Neural progenitor cell (in vitro differentiated cells): ENCODE measurements at regions not wholly inside any gene's neighbourhood (a gene's known extent, or its start where the extent isn't known, plus 50 kb on each side); places are given as distances from the start of the nearest gene placed in this dataset.

Experiments
- DNase-seq: peaks from one replicate; pipeline ENCODE4 v3.0.0-alpha.2; 2016; ENCODE audit warnings: low spot score
- H2AFZ ChIP-seq: fragments of 200-600 bp; sonication (generic); replicated peaks from 2 replicates; pipeline ENCODE4 v1.6.1; 2016; ENCODE audit warnings: antibody characterized with exemption
- H3F3A ChIP-seq: fragments of 200-600 bp; sonication (generic); 2 replicates; pipeline ENCODE4 v1.6.1; 2016; ENCODE audit warnings: antibody characterized with exemption, low read depth
- H3K27ac ChIP-seq: fragments of 200-600 bp; sonication (generic); 2 replicates; pipeline ENCODE4 v1.5.1; 2016; ENCODE audit warnings: mild to moderate bottlenecking
- H3K27me3 ChIP-seq: fragments of 200-600 bp; sonication (generic); 2 replicates; pipeline ENCODE4 v1.6.1; 2016; ENCODE audit warnings: mild to moderate bottlenecking, moderate library complexity
- H3K36me3 ChIP-seq: fragments of 200-600 bp; sonication (generic); 2 replicates; pipeline ENCODE4 v1.5.1; 2016
- H3K4me1 ChIP-seq: fragments of 200-600 bp; sonication (generic); 2 replicates; pipeline ENCODE4 v1.6.1; 2016; ENCODE audit warnings: mixed run types
- H3K4me2 ChIP-seq: fragments of 200-600 bp; sonication (generic); 2 replicates; pipeline ENCODE4 v1.6.1; 2016
- H3K4me3 ChIP-seq: fragments of 200-600 bp; sonication (generic); 2 replicates; pipeline ENCODE4 v1.5.1; 2016
- H3K79me2 ChIP-seq: fragments of 200-600 bp; sonication (generic); 2 replicates; pipeline ENCODE4 v1.6.1; 2016; ENCODE audit warnings: low read depth
- H3K9ac ChIP-seq: fragments of 200-600 bp; sonication (generic); 2 replicates; pipeline ENCODE4 v1.6.1; 2016
- H3K9me3 ChIP-seq: fragments of 200-600 bp; sonication (generic); 2 replicates; pipeline ENCODE4 v1.5.1; 2016; ENCODE audit warnings: low read depth
- H4K20me1 ChIP-seq: fragments of 200-600 bp; sonication (generic); 2 replicates; pipeline ENCODE4 v1.6.1; 2016; ENCODE audit warnings: low read depth
- H3K27ac Mint-ChIP-seq: 3 replicates; pipeline ENCODE4 v1.8.0; 2021; ENCODE audit warnings: mixed read lengths
- H3K27me3 Mint-ChIP-seq: 2 replicates; pipeline ENCODE4 v1.8.0; 2022; ENCODE audit warnings: low read depth, mild to moderate bottlenecking, inconsistent platforms, moderate library complexity, mixed read lengths; ENCODE audit not compliant: insufficient read depth
- H3K36me3 Mint-ChIP-seq: 3 replicates; pipeline ENCODE4 v1.8.0; 2021; ENCODE audit warnings: mixed read lengths
- H3K4me1 Mint-ChIP-seq: 3 replicates; pipeline ENCODE4 v1.8.0; 2021; ENCODE audit warnings: mixed read lengths
- H3K4me3 Mint-ChIP-seq: 3 replicates; pipeline ENCODE4 v1.8.0; 2021; ENCODE audit warnings: mild to moderate bottlenecking, moderate library complexity, mixed read lengths
- H3K9me3 Mint-ChIP-seq: 3 replicates; pipeline ENCODE4 v1.8.0; 2020; ENCODE audit warnings: mixed read lengths
- CTCF ChIP-seq: fragments of 200-600 bp; sonication (generic); IDR thresholded peaks from 2 replicates; pipeline ENCODE4 v1.5.1; 2017; ENCODE audit warnings: antibody characterized with exemption, mild to moderate bottlenecking
- EZH2 ChIP-seq: fragments of 200-600 bp; sonication (generic); IDR thresholded peaks from 2 replicates; pipeline ENCODE4 v1.6.1; 2017; ENCODE audit warnings: antibody characterized with exemption, mild to moderate bottlenecking, moderate library complexity
- EZH2phosphoT487 ChIP-seq: fragments of 200-600 bp; sonication (generic); IDR thresholded peaks from 2 replicates; pipeline ENCODE4 v1.6.1; 2017; ENCODE audit warnings: antibody characterized with exemption

DNA sequence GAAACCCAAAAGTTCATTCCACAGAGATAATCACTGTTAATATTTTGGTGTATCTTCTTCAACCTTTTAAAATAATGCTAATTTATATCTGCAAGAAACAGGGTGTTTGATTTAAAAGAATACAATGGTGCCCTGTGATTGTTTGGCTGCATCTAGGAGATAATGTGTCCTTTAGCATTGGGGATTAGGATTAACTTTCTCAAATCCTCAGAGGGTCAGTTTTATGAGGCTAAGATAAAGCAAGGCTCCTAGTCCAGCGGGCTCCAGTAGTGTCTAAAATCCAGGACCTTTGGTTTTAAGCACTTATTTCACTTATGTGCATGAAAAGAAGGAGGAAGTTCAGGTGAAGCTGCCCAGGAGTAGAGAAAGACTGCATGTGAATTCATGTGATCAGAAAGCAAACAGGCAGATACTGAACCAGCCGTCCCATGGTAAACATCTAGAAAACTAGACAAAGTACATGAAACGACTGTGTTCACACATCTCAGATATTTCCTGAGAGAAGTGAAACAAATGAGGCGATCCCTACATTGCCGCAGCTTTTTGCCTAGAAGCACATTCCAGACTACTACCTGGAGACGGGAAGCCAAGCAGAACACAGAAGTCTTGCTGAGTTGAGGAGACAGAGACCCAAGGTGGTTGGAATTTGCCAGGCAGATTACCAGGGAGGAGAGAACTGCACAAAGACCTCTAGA is 129.1 kb upstream of the MAX start:
- Mint-ChIP-seq H3K27me3 (peaks cover 5% of the 10 kb centered on the region), H3K4me3 (no peak overlapping the region), H3K36me3 (peaks cover 4% of the 10 kb centered on the region), H3K27ac (peak overlapping the region; percentile 98), H3K4me1 (peaks cover 47% of the 10 kb centered on the region), H3K9me3 (peaks cover 23% of the 10 kb centered on the region)
- Histone ChIP-seq H3K4me3 (no peak overlapping the region), H2AFZ (no peak overlapping the region), H3K79me2 (no peaks in the 10 kb centered on the region), H3K9me3 (no peaks in the 10 kb centered on the region), H3K4me1 (peaks cover 47% of the 10 kb centered on the region), H4K20me1 (no peaks in the 10 kb centered on the region), H3K27me3 (no peaks in the 10 kb centered on the region), H3F3A (peaks cover 40% of the 10 kb centered on the region), H3K36me3 (no peaks in the 10 kb centered on the region), H3K27ac (no peak overlapping the region), H3K4me2 (peak overlapping the region; percentile 58), H3K9ac (no peak overlapping the region)
- DNase-seq, result no peak
- no peak for TF ChIP-seq EZH2phosphoT487
- no peak for TF ChIP-seq CTCF
- no peak for TF ChIP-seq EZH2

DNA sequence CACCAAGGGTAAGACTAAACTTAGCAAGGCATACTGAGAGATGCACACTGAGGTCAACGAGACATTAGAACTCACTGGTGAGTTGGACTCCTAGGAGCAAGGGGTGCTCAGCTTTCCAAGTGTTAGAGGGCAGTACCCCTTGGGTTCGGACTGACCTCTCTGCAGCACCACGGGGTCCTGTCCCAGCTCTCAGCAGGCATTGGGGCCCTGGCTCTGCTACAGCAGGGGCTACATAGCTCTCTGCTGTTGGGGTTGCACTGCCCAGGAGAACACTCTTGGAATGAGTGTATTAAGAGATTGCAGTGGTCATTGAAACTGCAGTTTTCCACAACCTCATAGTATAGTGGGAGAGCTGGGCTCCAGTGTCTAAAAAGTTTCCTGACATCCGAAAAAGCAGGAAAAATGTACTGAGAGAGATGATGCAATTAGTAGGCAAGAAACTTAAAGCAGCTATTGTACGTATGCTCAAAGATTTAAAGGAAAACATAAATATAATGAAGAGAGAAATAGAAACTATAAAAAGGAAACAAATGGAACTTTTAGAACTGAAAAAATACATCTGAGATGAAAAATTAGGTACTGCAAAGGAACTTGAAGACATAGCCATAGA is 132.5 kb upstream of the MAX start:
- TF ChIP-seq EZH2phosphoT487, result no peak
- TF ChIP-seq EZH2, result no peak
- no peak for TF ChIP-seq CTCF
- H3K4me3 ChIP-seq, result no peak overlapping the region
- Mint-ChIP-seq H3K27me3 (peaks cover 7% of the 10 kb centered on the region), H3K27ac (no peak overlapping the region), H3K36me3 (peaks cover 4% of the 10 kb centered on the region), H3K9me3 (peaks cover 24% of the 10 kb centered on the region), H3K4me1 (peaks cover 46% of the 10 kb centered on the region), H3K4me3 (no peak overlapping the region)
- H3K79me2 ChIP-seq, result no peaks in the 10 kb centered on the region
- H3K27ac ChIP-seq, result no peak overlapping the region
- no peaks in the 10 kb centered on the region for H3K36me3 ChIP-seq
- H3K4me1 ChIP-seq, result peaks cover 32% of the 10 kb centered on the region
- H3K9ac ChIP-seq, result no peak overlapping the region
- peaks cover 15% of the 10 kb centered on the region for H3F3A ChIP-seq
- no peak overlapping the region for H3K4me2 ChIP-seq
- no peak overlapping the region for H2AFZ ChIP-seq
- DNase-seq, result no peak
- H3K9me3 ChIP-seq, result no peaks in the 10 kb centered on the region
- H4K20me1 ChIP-seq, result no peaks in the 10 kb centered on the region
- H3K27me3 ChIP-seq, result no peaks in the 10 kb centered on the region

DNA sequence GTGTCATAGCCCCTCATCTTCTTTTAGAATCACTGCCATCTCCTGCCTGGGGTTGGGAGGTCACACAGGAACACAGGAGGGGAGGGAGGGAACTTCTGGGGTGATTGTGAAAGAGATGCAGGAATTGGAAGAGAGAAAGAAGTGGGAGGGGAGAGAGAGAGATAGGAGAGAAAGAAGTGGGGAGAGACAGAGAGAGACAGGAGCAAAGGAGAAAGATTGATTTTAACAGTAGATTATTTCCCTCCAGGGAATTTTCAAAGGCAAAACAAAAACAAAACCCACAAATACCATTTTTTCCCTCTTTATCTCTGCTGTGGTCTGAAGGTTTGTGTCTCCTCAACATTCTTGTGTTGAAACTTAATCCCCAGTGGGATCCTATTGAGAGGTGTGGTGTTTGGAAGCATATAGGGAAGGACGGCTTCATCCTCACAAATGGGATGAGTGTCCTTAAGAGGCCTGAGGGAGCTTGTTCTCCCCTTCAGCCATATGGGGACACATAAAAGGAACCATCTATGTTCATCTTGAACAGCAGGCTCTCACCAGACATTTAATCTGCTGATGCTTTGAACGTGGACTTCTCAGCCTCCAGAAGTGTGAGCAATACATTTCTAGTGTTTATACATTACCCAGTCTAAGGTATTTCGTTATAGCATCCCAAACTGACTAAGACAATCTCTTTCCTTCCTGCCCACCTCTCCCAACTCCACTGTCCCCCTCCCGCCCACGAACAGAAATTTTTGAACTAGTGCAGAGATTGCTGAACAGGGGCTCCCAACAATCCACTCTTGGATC is 134.9 kb upstream of the MAX start:
- no peak overlapping the region for H3K4me3 Mint-ChIP-seq
- no peak overlapping the region for H3K27ac Mint-ChIP-seq
- no peak overlapping the region for H3K4me2 ChIP-seq
- TF ChIP-seq EZH2phosphoT487, result no peak
- no peak for TF ChIP-seq CTCF
- no peak for TF ChIP-seq EZH2
- peaks cover 8% of the 10 kb centered on the region for H3K27me3 Mint-ChIP-seq
- no peak overlapping the region for H3K4me3 ChIP-seq
- peaks cover 4% of the 10 kb centered on the region for H3K36me3 Mint-ChIP-seq
- H3K4me1 Mint-ChIP-seq, result peaks cover 36% of the 10 kb centered on the region
- no peaks in the 10 kb centered on the region for H3K9me3 ChIP-seq
- H4K20me1 ChIP-seq, result no peaks in the 10 kb centered on the region
- H3K27me3 ChIP-seq, result no peaks in the 10 kb centered on the region
- H3K4me1 ChIP-seq, result peaks cover 13% of the 10 kb centered on the region
- no peak overlapping the region for H3K9ac ChIP-seq
- no peaks in the 10 kb centered on the region for H3F3A ChIP-seq
- H3K27ac ChIP-seq, result no peak overlapping the region
- no peaks in the 10 kb centered on the region for H3K36me3 ChIP-seq
- no peak for DNase-seq
- H3K9me3 Mint-ChIP-seq, result peaks cover 24% of the 10 kb centered on the region
- peak overlapping the region; percentile 3 for H2AFZ ChIP-seq
- H3K79me2 ChIP-seq, result no peaks in the 10 kb centered on the region
